HepG2 (cell line): ENCODE measurements at regions not wholly inside any gene's neighbourhood (a gene's known extent, or its start where the extent isn't known, plus 50 kb on each side); places are given as distances from the start of the nearest gene placed in this dataset.

ENCODE experiments used
- FOXM1 ChIP-seq: sonication (generic); formaldehyde crosslinking; IDR thresholded peaks from 2 replicates; pipeline ENCODE4 v1.5.0; 2020; ENCODE audit warnings: missing genetic modification reagents
- HNF4A ChIP-seq: sonication (generic); formaldehyde crosslinking; IDR thresholded peaks from 2 replicates; pipeline ENCODE4 v1.4.0; 2020; ENCODE audit warnings: missing genetic modification reagents
- HOMEZ ChIP-seq: IDR thresholded peaks from 2 replicates; pipeline ENCODE4 v1.6.1; 2016; ENCODE audit warnings: low read depth
- JARID2 ChIP-seq: sonication (generic); formaldehyde crosslinking; IDR thresholded peaks from 2 replicates; pipeline ENCODE4 v1.8.1; 2023; ENCODE audit warnings: missing genetic modification reagents, inconsistent platforms; ENCODE audit not compliant: insufficient replicate concordance
- KDM6A ChIP-seq: IDR thresholded peaks from 2 replicates; pipeline ENCODE4 v1.6.1; 2016; ENCODE audit warnings: low read depth
- KLF11 ChIP-seq: IDR thresholded peaks from 2 replicates; pipeline ENCODE4 v1.6.1; 2016; ENCODE audit warnings: missing compliant biosample characterization
- MLX ChIP-seq: IDR thresholded peaks from 2 replicates; pipeline ENCODE4 v1.6.1; 2016
- POLR2A ChIP-seq, 2 experiments: IDR thresholded peaks; 2 replicates each; pipeline ENCODE4 v1.6.1; 2011; ENCODE audit warnings: low read depth in 2 of 2, low read length in 2 of 2, mild to moderate bottlenecking in 1 of 2, moderate library complexity in 1 of 2; ENCODE audit not compliant: insufficient read depth in 1 of 2
- RAD21 ChIP-seq: fragments of 450-650 bp; formaldehyde crosslinking; IDR thresholded peaks from 2 replicates; pipeline ENCODE4 v1.5.0; 2020; ENCODE audit warnings: mild to moderate bottlenecking
- RXRB ChIP-seq: IDR thresholded peaks from 2 replicates; pipeline ENCODE4 v1.6.1; 2016; ENCODE audit warnings: borderline replicate concordance, missing genetic modification reagents, missing compliant biosample characterization
- SAFB2 ChIP-seq: sonication (generic); formaldehyde crosslinking; IDR thresholded peaks from 2 replicates; pipeline ENCODE4 v1.5.1; 2020; ENCODE audit warnings: missing genetic modification reagents, low read depth, mild to moderate bottlenecking, borderline replicate concordance
- SALL1 ChIP-seq: sonication (generic); formaldehyde crosslinking; IDR thresholded peaks from 2 replicates; pipeline ENCODE4 v1.8.0; 2022; ENCODE audit warnings: mild to moderate bottlenecking, missing genetic modification reagents
- SRSF9 ChIP-seq: fragments of 200-400 bp; formaldehyde crosslinking; IDR thresholded peaks from 2 replicates; pipeline ENCODE4 v1.6.1; 2018; ENCODE audit warnings: borderline replicate concordance, mild to moderate bottlenecking, low read depth, low read length; ENCODE audit not compliant: insufficient read depth, poor library complexity, severe bottlenecking
- TBL1XR1 ChIP-seq: fragments of 150-350 bp; IDR thresholded peaks from 2 replicates; pipeline ENCODE4 v1.6.1; 2014; ENCODE audit warnings: borderline replicate concordance, low read length; ENCODE audit not compliant: partially characterized antibody
- ZNF546 ChIP-seq: sonication (generic); formaldehyde crosslinking; conservative IDR thresholded peaks from 2 replicates; pipeline ENCODE4 v1.8.1; 2023; ENCODE audit warnings: mild to moderate bottlenecking, missing genetic modification reagents
- ZNF747 ChIP-seq: sonication (generic); formaldehyde crosslinking; IDR thresholded peaks from 2 replicates; pipeline ENCODE4 v1.8.1; 2023; ENCODE audit warnings: missing genetic modification reagents, mild to moderate bottlenecking, borderline replicate concordance
- TF ChIP-seq, protein P1 (sequence below): IDR thresholded peaks from 2 replicates; pipeline ENCODE4 v1.6.1; 2012; ENCODE audit warnings: low read length, improper control_type of control experiment
- TF ChIP-seq, protein P2 (sequence below): sonication (generic); formaldehyde crosslinking; IDR thresholded peaks from 2 replicates; pipeline ENCODE4 v1.4.0; 2020; ENCODE audit warnings: missing genetic modification reagents, borderline replicate concordance
- TF ChIP-seq, protein P3 (sequence below): sonication (generic); formaldehyde crosslinking; IDR thresholded peaks from 2 replicates; pipeline ENCODE4 v1.8.1; 2023; ENCODE audit warnings: mild to moderate bottlenecking, missing genetic modification reagents

GRCh38 chr15:53851110-53851848, 91.8 kb upstream of the WDR72 start (continued):
- TF ChIP-seq, protein P1, sequence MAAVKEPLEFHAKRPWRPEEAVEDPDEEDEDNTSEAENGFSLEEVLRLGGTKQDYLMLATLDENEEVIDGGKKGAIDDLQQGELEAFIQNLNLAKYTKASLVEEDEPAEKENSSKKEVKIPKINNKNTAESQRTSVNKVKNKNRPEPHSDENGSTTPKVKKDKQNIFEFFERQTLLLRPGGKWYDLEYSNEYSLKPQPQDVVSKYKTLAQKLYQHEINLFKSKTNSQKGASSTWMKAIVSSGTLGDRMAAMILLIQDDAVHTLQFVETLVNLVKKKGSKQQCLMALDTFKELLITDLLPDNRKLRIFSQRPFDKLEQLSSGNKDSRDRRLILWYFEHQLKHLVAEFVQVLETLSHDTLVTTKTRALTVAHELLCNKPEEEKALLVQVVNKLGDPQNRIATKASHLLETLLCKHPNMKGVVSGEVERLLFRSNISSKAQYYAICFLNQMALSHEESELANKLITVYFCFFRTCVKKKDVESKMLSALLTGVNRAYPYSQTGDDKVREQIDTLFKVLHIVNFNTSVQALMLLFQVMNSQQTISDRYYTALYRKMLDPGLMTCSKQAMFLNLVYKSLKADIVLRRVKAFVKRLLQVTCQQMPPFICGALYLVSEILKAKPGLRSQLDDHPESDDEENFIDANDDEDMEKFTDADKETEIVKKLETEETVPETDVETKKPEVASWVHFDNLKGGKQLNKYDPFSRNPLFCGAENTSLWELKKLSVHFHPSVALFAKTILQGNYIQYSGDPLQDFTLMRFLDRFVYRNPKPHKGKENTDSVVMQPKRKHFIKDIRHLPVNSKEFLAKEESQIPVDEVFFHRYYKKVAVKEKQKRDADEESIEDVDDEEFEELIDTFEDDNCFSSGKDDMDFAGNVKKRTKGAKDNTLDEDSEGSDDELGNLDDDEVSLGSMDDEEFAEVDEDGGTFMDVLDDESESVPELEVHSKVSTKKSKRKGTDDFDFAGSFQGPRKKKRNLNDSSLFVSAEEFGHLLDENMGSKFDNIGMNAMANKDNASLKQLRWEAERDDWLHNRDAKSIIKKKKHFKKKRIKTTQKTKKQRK: no peak
- TF ChIP-seq FOXM1 (CRISPR knock-in tag) (no peak), POLR2A (IDR thresholded peaks at IDR 0.05; ENCODE audit: insufficient read depth in 1 of 2, low read depth in 2 of 2, low read length in 2 of 2) (no peak), HOMEZ (0 out of 2 replicates have a peak, but pooled peaks have one; percentile 17), SRSF9 (no peak), SALL1 (CRISPR knock-in tag) (peak; percentile 40; the same call in 1 of the 2 replicates), SAFB2 (CRISPR knock-in tag) (no peak), KDM6A (CRISPR knock-in tag) (0 out of 2 replicates have a peak, but pooled peaks have one; percentile 26), MLX (CRISPR knock-in tag) (no peak), ZNF546 (no peak), HNF4A (CRISPR knock-in tag) (peak; percentile 54; the same call in 1 of the 2 replicates), RAD21 (CRISPR knock-in tag) (no peak), ZNF747 (CRISPR knock-in tag) (no peak), TBL1XR1 (no peak), RXRB (0 out of 2 replicates have a peak, but pooled peaks have one; percentile 30), JARID2 (CRISPR knock-in tag) (no peak), KLF11 (CRISPR knock-in tag) (no peak)
- TF ChIP-seq, protein P2, sequence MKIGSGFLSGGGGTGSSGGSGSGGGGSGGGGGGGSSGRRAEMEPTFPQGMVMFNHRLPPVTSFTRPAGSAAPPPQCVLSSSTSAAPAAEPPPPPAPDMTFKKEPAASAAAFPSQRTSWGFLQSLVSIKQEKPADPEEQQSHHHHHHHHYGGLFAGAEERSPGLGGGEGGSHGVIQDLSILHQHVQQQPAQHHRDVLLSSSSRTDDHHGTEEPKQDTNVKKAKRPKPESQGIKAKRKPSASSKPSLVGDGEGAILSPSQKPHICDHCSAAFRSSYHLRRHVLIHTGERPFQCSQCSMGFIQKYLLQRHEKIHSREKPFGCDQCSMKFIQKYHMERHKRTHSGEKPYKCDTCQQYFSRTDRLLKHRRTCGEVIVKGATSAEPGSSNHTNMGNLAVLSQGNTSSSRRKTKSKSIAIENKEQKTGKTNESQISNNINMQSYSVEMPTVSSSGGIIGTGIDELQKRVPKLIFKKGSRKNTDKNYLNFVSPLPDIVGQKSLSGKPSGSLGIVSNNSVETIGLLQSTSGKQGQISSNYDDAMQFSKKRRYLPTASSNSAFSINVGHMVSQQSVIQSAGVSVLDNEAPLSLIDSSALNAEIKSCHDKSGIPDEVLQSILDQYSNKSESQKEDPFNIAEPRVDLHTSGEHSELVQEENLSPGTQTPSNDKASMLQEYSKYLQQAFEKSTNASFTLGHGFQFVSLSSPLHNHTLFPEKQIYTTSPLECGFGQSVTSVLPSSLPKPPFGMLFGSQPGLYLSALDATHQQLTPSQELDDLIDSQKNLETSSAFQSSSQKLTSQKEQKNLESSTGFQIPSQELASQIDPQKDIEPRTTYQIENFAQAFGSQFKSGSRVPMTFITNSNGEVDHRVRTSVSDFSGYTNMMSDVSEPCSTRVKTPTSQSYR (CRISPR knock-in tag): no peak
- TF ChIP-seq, protein P3, sequence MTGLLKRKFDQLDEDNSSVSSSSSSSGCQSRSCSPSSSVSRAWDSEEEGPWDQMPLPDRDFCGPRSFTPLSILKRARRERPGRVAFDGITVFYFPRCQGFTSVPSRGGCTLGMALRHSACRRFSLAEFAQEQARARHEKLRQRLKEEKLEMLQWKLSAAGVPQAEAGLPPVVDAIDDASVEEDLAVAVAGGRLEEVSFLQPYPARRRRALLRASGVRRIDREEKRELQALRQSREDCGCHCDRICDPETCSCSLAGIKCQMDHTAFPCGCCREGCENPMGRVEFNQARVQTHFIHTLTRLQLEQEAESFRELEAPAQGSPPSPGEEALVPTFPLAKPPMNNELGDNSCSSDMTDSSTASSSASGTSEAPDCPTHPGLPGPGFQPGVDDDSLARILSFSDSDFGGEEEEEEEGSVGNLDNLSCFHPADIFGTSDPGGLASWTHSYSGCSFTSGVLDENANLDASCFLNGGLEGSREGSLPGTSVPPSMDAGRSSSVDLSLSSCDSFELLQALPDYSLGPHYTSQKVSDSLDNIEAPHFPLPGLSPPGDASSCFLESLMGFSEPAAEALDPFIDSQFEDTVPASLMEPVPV (CRISPR knock-in tag): no peak
